HG03039 (cell line): ENCODE measurements at regions not wholly inside any gene's neighbourhood (a gene's known extent, or its start where the extent isn't known, plus 50 kb on each side); places are given as distances from the start of the nearest gene placed in this dataset.
A peak's percentile ranks its signal among the peaks of the same experiment; 100 is the strongest.
"Not testable (repeated sequence)": the region's sequence is repeated elsewhere in the genome, so short reads cannot be mapped to it uniquely, and the experiment has no call there.

Experiments
- ATAC-seq: cut with Tn5 transposase; IDR thresholded peaks from one replicate; pipeline ENCODE4 v1.9.1; 2021; ENCODE audit warnings: mild to moderate bottlenecking, moderate library complexity; ENCODE audit not compliant: unreplicated experiment

GRCh38 chr1:234808943-234809853 lies 199.2 kb upstream of the IRF2BP2 start:
- peak; percentile 54 for ATAC-seq

GRCh38 chr1:234808459-234808858 lies 198.5 kb upstream of the IRF2BP2 start:
- ATAC-seq = not testable (repeated sequence)

- not testable (repeated sequence) for ATAC-seq
Measured at GRCh38 chr1:234807705-234808104, 197.7 kb upstream of the IRF2BP2 start.

- ATAC-seq = not testable (repeated sequence)
Measured at GRCh38 chr1:234802586-234802985, 192.6 kb upstream of the IRF2BP2 start.

GRCh38 chr1:234801636-234802035 lies 191.7 kb upstream of the IRF2BP2 start:
- ATAC-seq = not testable (repeated sequence)

- ATAC-seq = not testable (repeated sequence)
Measured at GRCh38 chr1:234801147-234801546, 191.2 kb upstream of the IRF2BP2 start.

GRCh38 chr1:234800563-234800962 lies 190.6 kb upstream of the IRF2BP2 start:
- ATAC-seq = not testable (repeated sequence)

- ATAC-seq = not testable (repeated sequence)
Measured at GRCh38 chr1:234799021-234799689, 189.2 kb upstream of the IRF2BP2 start.

- ATAC-seq = not testable (repeated sequence)
Measured at GRCh38 chr1:234797216-234797615, 187.2 kb upstream of the IRF2BP2 start.

GRCh38 chr1:234796438-234796792 lies 186.4 kb upstream of the IRF2BP2 start:
- ATAC-seq = not testable (repeated sequence)

GRCh38 chr1:234795711-234796437 lies 185.9 kb upstream of the IRF2BP2 start:
- not testable (repeated sequence) for ATAC-seq

GRCh38 chr1:234795007-234795406 lies 185.0 kb upstream of the IRF2BP2 start:
- ATAC-seq = not testable (repeated sequence)

- not testable (repeated sequence) for ATAC-seq
Measured at GRCh38 chr1:234794452-234794851, 184.5 kb upstream of the IRF2BP2 start.

- not testable (repeated sequence) for ATAC-seq
Measured at GRCh38 chr1:234793924-234794323, 183.9 kb upstream of the IRF2BP2 start.

GRCh38 chr1:234792221-234792864 lies 182.4 kb upstream of the IRF2BP2 start:
- ATAC-seq = not testable (repeated sequence)

- not testable (repeated sequence) for ATAC-seq
Measured at GRCh38 chr1:234791615-234792014, 181.6 kb upstream of the IRF2BP2 start.

- not testable (repeated sequence) for ATAC-seq
Measured at GRCh38 chr1:234790333-234790732, 180.4 kb upstream of the IRF2BP2 start.

- ATAC-seq = not testable (repeated sequence)
Measured at GRCh38 chr1:234787011-234787584, 177.1 kb upstream of the IRF2BP2 start.

- not testable (repeated sequence) for ATAC-seq
Measured at GRCh38 chr1:234785922-234786321, 175.9 kb upstream of the IRF2BP2 start.

GRCh38 chr1:234785471-234785919 lies 175.5 kb upstream of the IRF2BP2 start:
- ATAC-seq = not testable (repeated sequence)
